Neuron (in vitro differentiated cells): ENCODE measurements at regions not wholly inside any gene's neighbourhood (a gene's known extent, or its start where the extent isn't known, plus 50 kb on each side); places are given as distances from the start of the nearest gene placed in this dataset.
"Not testable (repeated sequence)": the region's sequence is repeated elsewhere in the genome, so short reads cannot be mapped to it uniquely, and the experiment has no call there.

ENCODE experiments used
- H2AFZ ChIP-seq: one replicate; pipeline ENCODE4 v1.6.1; 2013; ENCODE audit warnings: low read depth, mild to moderate bottlenecking, inconsistent platforms, low read length, moderate library complexity
- H3K27me3 ChIP-seq: one replicate; pipeline ENCODE4 v1.6.1; 2013; ENCODE audit warnings: low read length; ENCODE audit not compliant: insufficient read depth
- H3K36me3 ChIP-seq: one replicate; pipeline ENCODE4 v1.6.1; 2013; ENCODE audit warnings: low read length; ENCODE audit not compliant: insufficient read depth
- H3K4me1 ChIP-seq: one replicate; pipeline ENCODE4 v1.6.1; 2013; ENCODE audit warnings: low read length; ENCODE audit not compliant: insufficient read depth
- H3K4me3 ChIP-seq: 2 replicates; pipeline ENCODE4 v1.5.1; 2013; ENCODE audit warnings: mild to moderate bottlenecking, low read length, moderate library complexity
- H3K9me3 ChIP-seq: one replicate; pipeline ENCODE4 v1.6.1; 2013; ENCODE audit warnings: low read length

- H3K4me3 ChIP-seq, H3K9me3 ChIP-seq, H3K4me1 ChIP-seq, H3K27me3 ChIP-seq, H2AFZ ChIP-seq, H3K36me3 ChIP-seq: not testable (repeated sequence)
Measured at GRCh38 chr4:86515963-86516362, 78.2 kb upstream of the PTPN13 start.

- H3K36me3 ChIP-seq, result no peaks in the 10 kb centered on the region
Measured at GRCh38 chr4:86521373-86521969, 72.6 kb upstream of the PTPN13 start.

GRCh38 chr4:86522349-86522748 lies 71.8 kb upstream of the PTPN13 start:
- Histone ChIP-seq H3K27me3 (no peaks in the 10 kb centered on the region), H3K4me1 (no peaks in the 10 kb centered on the region), H2AFZ (no peak overlapping the region), H3K36me3 (no peaks in the 10 kb centered on the region), H3K9me3 (peaks cover 21% of the 10 kb centered on the region), H3K4me3 (no peak overlapping the region)

More at GRCh38 chr4:86521373-86521969, 72.6 kb upstream of the PTPN13 start:
- Histone ChIP-seq H2AFZ (no peak overlapping the region), H3K9me3 (peaks cover 21% of the 10 kb centered on the region), H3K27me3 (no peaks in the 10 kb centered on the region), H3K4me3 (no peak overlapping the region), H3K4me1 (no peaks in the 10 kb centered on the region)

GRCh38 chr4:86523333-86523732 lies 70.8 kb upstream of the PTPN13 start:
- no peaks in the 10 kb centered on the region for H3K27me3 ChIP-seq
- H2AFZ ChIP-seq, result no peak overlapping the region
- H3K9me3 ChIP-seq, result peaks cover 21% of the 10 kb centered on the region
- no peaks in the 10 kb centered on the region for H3K36me3 ChIP-seq
- no peak overlapping the region for H3K4me3 ChIP-seq
- H3K4me1 ChIP-seq, result no peaks in the 10 kb centered on the region

- not testable (repeated sequence) for H3K4me1 ChIP-seq, H3K27me3 ChIP-seq, H2AFZ ChIP-seq, H3K4me3 ChIP-seq, H3K36me3 ChIP-seq, H3K9me3 ChIP-seq
Measured at GRCh38 chr4:86527713-86528112, 66.4 kb upstream of the PTPN13 start.

GRCh38 chr4:86529436-86529835 lies 64.7 kb upstream of the PTPN13 start:
- peaks cover 3% of the 10 kb centered on the region for H3K9me3 ChIP-seq
- H3K4me1 ChIP-seq, result no peaks in the 10 kb centered on the region
- H2AFZ ChIP-seq, result no peak overlapping the region
- H3K36me3 ChIP-seq, result no peaks in the 10 kb centered on the region
- H3K27me3 ChIP-seq, result no peaks in the 10 kb centered on the region
- H3K4me3 ChIP-seq, result no peak overlapping the region

- Histone ChIP-seq H3K4me1 (no peaks in the 10 kb centered on the region), H3K9me3 (peaks cover 3% of the 10 kb centered on the region), H2AFZ (no peak overlapping the region), H3K27me3 (no peaks in the 10 kb centered on the region), H3K4me3 (no peak overlapping the region), H3K36me3 (no peaks in the 10 kb centered on the region)
Measured at GRCh38 chr4:86530183-86530582, 63.9 kb upstream of the PTPN13 start.

GRCh38 chr4:86531440-86531839 lies 62.7 kb upstream of the PTPN13 start:
- Histone ChIP-seq H3K27me3 (no peaks in the 10 kb centered on the region), H2AFZ (no peak overlapping the region), H3K9me3 (peaks cover 3% of the 10 kb centered on the region), H3K4me3 (no peak overlapping the region), H3K4me1 (no peaks in the 10 kb centered on the region), H3K36me3 (no peaks in the 10 kb centered on the region)

GRCh38 chr4:86532851-86533250 lies 61.3 kb upstream of the PTPN13 start:
- H3K9me3 ChIP-seq, result peaks cover 3% of the 10 kb centered on the region
- H2AFZ ChIP-seq, result no peak overlapping the region
- H3K4me3 ChIP-seq, result no peak overlapping the region
- no peaks in the 10 kb centered on the region for H3K27me3 ChIP-seq
- H3K4me1 ChIP-seq, result no peaks in the 10 kb centered on the region
- H3K36me3 ChIP-seq, result no peaks in the 10 kb centered on the region

GRCh38 chr4:86536151-86536550 lies 58.0 kb upstream of the PTPN13 start:
- peaks cover 3% of the 10 kb centered on the region for H3K9me3 ChIP-seq
- no peaks in the 10 kb centered on the region for H3K27me3 ChIP-seq
- no peak overlapping the region for H3K4me3 ChIP-seq
- no peaks in the 10 kb centered on the region for H3K36me3 ChIP-seq
- H3K4me1 ChIP-seq, result no peaks in the 10 kb centered on the region
- H2AFZ ChIP-seq, result no peak overlapping the region

- H3K9me3 ChIP-seq, result no peaks in the 10 kb centered on the region
- no peak overlapping the region for H3K4me3 ChIP-seq
- H3K36me3 ChIP-seq, result no peaks in the 10 kb centered on the region
- no peak overlapping the region for H2AFZ ChIP-seq
- H3K4me1 ChIP-seq, result peaks cover 12% of the 10 kb centered on the region
- no peaks in the 10 kb centered on the region for H3K27me3 ChIP-seq
Measured at GRCh38 chr4:86542319-86543027, 51.6 kb upstream of the PTPN13 start.

GRCh38 chr4:86543080-86543479 lies 51.0 kb upstream of the PTPN13 start:
- Histone ChIP-seq H3K27me3 (no peaks in the 10 kb centered on the region), H3K4me3 (no peak overlapping the region), H3K4me1 (peaks cover 12% of the 10 kb centered on the region), H3K36me3 (no peaks in the 10 kb centered on the region), H3K9me3 (no peaks in the 10 kb centered on the region), H2AFZ (no peak overlapping the region)

- no peaks in the 10 kb centered on the region for H3K27me3 ChIP-seq
- no peaks in the 10 kb centered on the region for H3K9me3 ChIP-seq
- H3K4me3 ChIP-seq, result no peak overlapping the region
- no peaks in the 10 kb centered on the region for H3K36me3 ChIP-seq
- H2AFZ ChIP-seq, result no peak overlapping the region
- peaks cover 12% of the 10 kb centered on the region for H3K4me1 ChIP-seq
Measured at GRCh38 chr4:86543560-86544309, 50.4 kb upstream of the PTPN13 start.
